ENCODE measurements at regions not wholly inside any gene's neighbourhood (a gene's known extent, or its start where the extent isn't known, plus 50 kb on each side); places are given as distances from the start of the nearest gene placed in this dataset.

- Histone ChIP-seq H3K4me1 (ENCODE audit: insufficient read depth, low read length) (peaks cover 21% of the 10 kb centered on the region), H3K9me3 (ENCODE audit: low read length) (no peaks in the 10 kb centered on the region), H2AFZ (ENCODE audit: low read depth, low read length) (peak overlapping the region; percentile 10), H3K27me3 (ENCODE audit: insufficient read depth, low read length) (no peaks in the 10 kb centered on the region), H3K4me3 (ENCODE audit: low read length) (no peak overlapping the region), H3K36me3 (ENCODE audit: insufficient read depth, low read length) (no peaks in the 10 kb centered on the region)
These were observed 2023.0 kb upstream of the AGA start for GRCh38 chr4:179465131-179465797.

- no peaks in the 10 kb centered on the region for H3K36me3 ChIP-seq (ENCODE audit: insufficient read depth, low read length)
- H3K4me3 ChIP-seq (ENCODE audit: low read length) = no peak overlapping the region
- peaks cover 21% of the 10 kb centered on the region for H3K4me1 ChIP-seq (ENCODE audit: insufficient read depth, low read length)
- H3K9me3 ChIP-seq (ENCODE audit: low read length) = no peaks in the 10 kb centered on the region
- no peak overlapping the region for H2AFZ ChIP-seq (ENCODE audit: low read depth, low read length)
- H3K27me3 ChIP-seq (ENCODE audit: insufficient read depth, low read length) = no peaks in the 10 kb centered on the region
These were observed 2025.6 kb upstream of the AGA start for GRCh38 chr4:179467878-179468277.

DNA sequence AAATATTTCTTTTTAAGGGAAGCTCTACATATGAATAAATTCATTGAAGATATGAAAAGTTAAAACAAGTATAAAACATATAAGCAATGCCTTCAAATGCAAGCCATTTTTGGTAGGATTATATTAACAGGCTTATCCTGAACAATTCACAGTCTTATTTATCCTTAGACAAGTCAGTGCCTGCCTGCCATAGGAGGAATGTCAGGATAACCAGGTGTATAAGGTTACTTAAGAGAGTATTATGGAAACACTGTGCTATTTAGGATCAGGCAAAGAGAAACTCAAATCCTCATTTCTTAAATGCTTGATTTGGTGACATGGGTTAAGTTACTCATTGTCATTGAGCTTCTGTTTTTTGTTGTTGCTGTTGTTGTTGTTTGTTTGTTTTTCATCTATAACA is 2029.9 kb upstream of the AGA start:
- H2AFZ ChIP-seq (ENCODE audit: low read depth, low read length) = no peak overlapping the region
- no peaks in the 10 kb centered on the region for H3K9me3 ChIP-seq (ENCODE audit: low read length)
- H3K4me3 ChIP-seq (ENCODE audit: low read length) = no peak overlapping the region
- no peaks in the 10 kb centered on the region for H3K27me3 ChIP-seq (ENCODE audit: insufficient read depth, low read length)
- H3K4me1 ChIP-seq (ENCODE audit: insufficient read depth, low read length) = peaks cover 6% of the 10 kb centered on the region
- no peaks in the 10 kb centered on the region for H3K36me3 ChIP-seq (ENCODE audit: insufficient read depth, low read length)

- H3K4me1 ChIP-seq (ENCODE audit: insufficient read depth, low read length) = no peaks in the 10 kb centered on the region
- H3K4me3 ChIP-seq (ENCODE audit: low read length) = no peak overlapping the region
- H3K27me3 ChIP-seq (ENCODE audit: insufficient read depth, low read length) = no peaks in the 10 kb centered on the region
- no peaks in the 10 kb centered on the region for H3K9me3 ChIP-seq (ENCODE audit: low read length)
- H2AFZ ChIP-seq (ENCODE audit: low read depth, low read length) = no peak overlapping the region
- H3K36me3 ChIP-seq (ENCODE audit: insufficient read depth, low read length) = no peaks in the 10 kb centered on the region
These were observed 2036.4 kb upstream of the AGA start for GRCh38 chr4:179478608-179479007.

DNA sequence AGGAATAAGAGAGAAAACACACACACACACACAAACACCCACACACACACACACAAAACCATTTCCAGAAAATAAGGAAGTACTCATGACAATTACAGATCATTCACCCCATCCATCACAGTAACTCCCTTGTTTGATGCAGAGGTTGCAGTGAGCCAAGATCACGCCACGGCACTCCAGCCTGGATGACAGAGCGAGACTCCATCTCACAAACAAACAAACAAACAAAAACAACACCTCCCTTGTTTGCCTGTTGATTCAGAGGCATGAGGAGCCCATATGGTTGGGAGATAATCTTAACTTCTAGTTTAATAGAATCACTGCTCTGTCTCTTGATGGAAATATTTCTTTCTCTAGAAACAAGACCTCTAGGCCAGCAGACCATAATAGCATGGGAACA is 2043.5 kb upstream of the AGA start:
- Histone ChIP-seq H3K27me3 (ENCODE audit: insufficient read depth, low read length) (no peaks in the 10 kb centered on the region), H3K36me3 (ENCODE audit: insufficient read depth, low read length) (no peaks in the 10 kb centered on the region), H2AFZ (ENCODE audit: low read depth, low read length) (no peak overlapping the region), H3K4me1 (ENCODE audit: insufficient read depth, low read length) (no peaks in the 10 kb centered on the region), H3K9me3 (ENCODE audit: low read length) (no peaks in the 10 kb centered on the region), H3K4me3 (ENCODE audit: low read length) (no peak overlapping the region)

DNA sequence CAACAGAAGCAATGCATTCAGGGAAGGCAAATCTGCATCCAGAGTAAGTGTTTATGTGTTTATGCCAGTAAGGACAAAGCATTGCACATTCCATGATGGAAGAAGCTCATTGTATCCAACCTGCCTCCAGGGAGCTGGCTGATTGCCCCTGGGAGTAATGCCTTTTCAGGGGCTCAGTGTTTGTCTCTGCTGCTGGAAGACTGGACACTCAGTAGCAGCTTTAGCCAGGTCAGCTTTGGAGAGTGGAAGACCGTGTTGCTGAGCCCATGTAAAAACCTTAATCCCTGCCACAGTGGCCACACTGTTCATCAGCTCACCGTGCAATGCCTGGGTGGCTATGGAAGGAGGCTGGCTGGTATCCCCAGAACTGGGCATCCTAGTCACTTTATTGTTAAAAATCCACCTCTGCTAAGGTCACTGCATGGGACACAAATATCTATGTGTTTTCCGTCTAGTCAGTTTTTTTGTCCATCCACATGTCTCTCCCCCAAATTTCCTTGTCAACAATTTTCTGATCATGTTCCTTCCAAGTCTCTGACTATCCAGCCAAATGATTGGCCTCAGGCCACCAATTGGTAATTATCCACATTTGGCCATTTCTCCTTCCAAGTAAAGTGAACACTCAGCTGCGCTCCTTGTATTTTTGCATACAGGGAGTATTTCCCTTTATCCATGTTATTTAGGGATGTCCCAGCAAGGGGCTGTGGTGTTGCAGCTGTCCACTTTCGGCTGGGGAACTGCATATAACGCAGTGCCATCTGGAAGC is 2044.5 kb upstream of the AGA start:
- Histone ChIP-seq H2AFZ (ENCODE audit: low read depth, low read length) (no peak overlapping the region), H3K36me3 (ENCODE audit: insufficient read depth, low read length) (no peaks in the 10 kb centered on the region), H3K4me3 (ENCODE audit: low read length) (no peak overlapping the region), H3K27me3 (ENCODE audit: insufficient read depth, low read length) (no peaks in the 10 kb centered on the region), H3K4me1 (ENCODE audit: insufficient read depth, low read length) (no peaks in the 10 kb centered on the region), H3K9me3 (ENCODE audit: low read length) (no peaks in the 10 kb centered on the region)

- Histone ChIP-seq H3K27me3 (ENCODE audit: insufficient read depth, low read length) (no peaks in the 10 kb centered on the region), H3K9me3 (ENCODE audit: low read length) (no peaks in the 10 kb centered on the region), H3K4me1 (ENCODE audit: insufficient read depth, low read length) (no peaks in the 10 kb centered on the region), H2AFZ (ENCODE audit: low read depth, low read length) (no peak overlapping the region), H3K4me3 (ENCODE audit: low read length) (no peak overlapping the region), H3K36me3 (ENCODE audit: insufficient read depth, low read length) (no peaks in the 10 kb centered on the region)
These were observed 2050.2 kb upstream of the AGA start for GRCh38 chr4:179492260-179493080.

GRCh38 chr4:179503976-179504375 is 2061.7 kb upstream of the AGA start:
- Histone ChIP-seq H3K4me1 (ENCODE audit: insufficient read depth, low read length) (peaks cover 9% of the 10 kb centered on the region), H2AFZ (ENCODE audit: low read depth, low read length) (no peak overlapping the region), H3K27me3 (ENCODE audit: insufficient read depth, low read length) (no peaks in the 10 kb centered on the region), H3K4me3 (ENCODE audit: low read length) (no peak overlapping the region), H3K9me3 (ENCODE audit: low read length) (no peaks in the 10 kb centered on the region), H3K36me3 (ENCODE audit: insufficient read depth, low read length) (no peaks in the 10 kb centered on the region)

- H3K4me1 ChIP-seq (ENCODE audit: insufficient read depth, low read length) = peaks cover 9% of the 10 kb centered on the region
- H3K36me3 ChIP-seq (ENCODE audit: insufficient read depth, low read length) = no peaks in the 10 kb centered on the region
- no peaks in the 10 kb centered on the region for H3K9me3 ChIP-seq (ENCODE audit: low read length)
- H3K27me3 ChIP-seq (ENCODE audit: insufficient read depth, low read length) = no peaks in the 10 kb centered on the region
- no peak overlapping the region for H3K4me3 ChIP-seq (ENCODE audit: low read length)
- no peak overlapping the region for H2AFZ ChIP-seq (ENCODE audit: low read depth, low read length)
These were observed 2067.3 kb upstream of the AGA start for GRCh38 chr4:179509489-179509888.

- Histone ChIP-seq H3K36me3 (ENCODE audit: insufficient read depth, low read length) (no peaks in the 10 kb centered on the region), H3K27me3 (ENCODE audit: insufficient read depth, low read length) (no peaks in the 10 kb centered on the region)
These were observed 2079.7 kb upstream of the AGA start for GRCh38 chr4:179521952-179522351.

GRCh38 chr4:179530958-179531357 is 2088.7 kb upstream of the AGA start:
- H3K36me3 ChIP-seq (ENCODE audit: insufficient read depth, low read length) = no peaks in the 10 kb centered on the region
- no peaks in the 10 kb centered on the region for H3K4me1 ChIP-seq (ENCODE audit: insufficient read depth, low read length)
- no peak overlapping the region for H2AFZ ChIP-seq (ENCODE audit: low read depth, low read length)
- H3K4me3 ChIP-seq (ENCODE audit: low read length) = no peak overlapping the region
- no peaks in the 10 kb centered on the region for H3K27me3 ChIP-seq (ENCODE audit: insufficient read depth, low read length)
- H3K9me3 ChIP-seq (ENCODE audit: low read length) = no peaks in the 10 kb centered on the region

More at GRCh38 chr4:179521952-179522351, 2079.7 kb upstream of the AGA start:
- peaks cover 6% of the 10 kb centered on the region for H3K4me1 ChIP-seq (ENCODE audit: insufficient read depth, low read length)
- H3K4me3 ChIP-seq (ENCODE audit: low read length) = no peak overlapping the region
- no peak overlapping the region for H2AFZ ChIP-seq (ENCODE audit: low read depth, low read length)
- H3K9me3 ChIP-seq (ENCODE audit: low read length) = no peaks in the 10 kb centered on the region

DNA sequence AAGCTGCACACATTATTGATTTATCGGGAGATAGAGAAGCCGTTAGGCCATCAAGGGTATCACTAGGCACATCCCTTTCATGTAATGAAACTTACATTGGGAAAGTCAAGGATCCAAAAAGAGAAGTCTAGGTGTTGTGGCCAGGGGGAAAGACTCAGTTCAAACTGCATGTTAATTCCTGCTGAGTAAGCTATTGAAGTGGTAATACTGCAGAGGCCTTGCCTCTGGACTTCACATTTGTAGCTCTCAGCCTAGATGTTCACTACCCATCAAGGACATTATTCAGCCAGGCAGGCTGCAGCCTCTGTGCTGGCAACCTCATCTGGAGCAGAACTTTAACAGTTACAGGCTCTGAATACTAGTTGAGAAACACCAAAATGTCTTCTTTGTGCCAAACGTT is 2094.5 kb upstream of the AGA start:
- no peak overlapping the region for H2AFZ ChIP-seq (ENCODE audit: low read depth, low read length)
- no peaks in the 10 kb centered on the region for H3K36me3 ChIP-seq (ENCODE audit: insufficient read depth, low read length)
- H3K4me1 ChIP-seq (ENCODE audit: insufficient read depth, low read length) = no peaks in the 10 kb centered on the region
- no peaks in the 10 kb centered on the region for H3K9me3 ChIP-seq (ENCODE audit: low read length)
- no peaks in the 10 kb centered on the region for H3K27me3 ChIP-seq (ENCODE audit: insufficient read depth, low read length)
- H3K4me3 ChIP-seq (ENCODE audit: low read length) = no peak overlapping the region

DNA sequence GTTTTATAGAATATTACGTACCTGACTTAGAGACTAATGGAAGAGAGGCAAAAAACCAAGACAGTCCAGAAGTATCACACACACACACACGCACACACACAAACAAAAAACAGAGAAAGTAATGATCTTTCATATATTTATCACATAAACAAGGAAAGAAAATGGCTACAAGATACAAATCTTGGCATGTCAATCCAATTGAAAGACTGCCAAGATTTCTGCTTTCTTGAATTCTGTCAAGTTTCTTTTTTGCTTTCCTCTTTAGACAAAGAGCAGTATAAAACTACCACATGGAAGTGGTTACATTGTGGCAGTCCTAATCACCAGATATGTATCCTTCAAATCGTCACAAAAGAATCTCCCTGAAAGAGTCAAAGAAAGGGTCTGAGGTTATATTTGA is 2097.4 kb upstream of the AGA start:
- Histone ChIP-seq H3K4me3 (ENCODE audit: low read length) (no peak overlapping the region), H3K36me3 (ENCODE audit: insufficient read depth, low read length) (no peaks in the 10 kb centered on the region), H3K27me3 (ENCODE audit: insufficient read depth, low read length) (no peaks in the 10 kb centered on the region), H2AFZ (ENCODE audit: low read depth, low read length) (no peak overlapping the region), H3K9me3 (ENCODE audit: low read length) (no peaks in the 10 kb centered on the region), H3K4me1 (ENCODE audit: insufficient read depth, low read length) (no peaks in the 10 kb centered on the region)

All from neuron (in vitro differentiated cells).